ENCODE measurements at regions not wholly inside any gene's neighbourhood (a gene's known extent, or its start where the extent isn't known, plus 50 kb on each side); places are given as distances from the start of the nearest gene placed in this dataset.

DNA sequence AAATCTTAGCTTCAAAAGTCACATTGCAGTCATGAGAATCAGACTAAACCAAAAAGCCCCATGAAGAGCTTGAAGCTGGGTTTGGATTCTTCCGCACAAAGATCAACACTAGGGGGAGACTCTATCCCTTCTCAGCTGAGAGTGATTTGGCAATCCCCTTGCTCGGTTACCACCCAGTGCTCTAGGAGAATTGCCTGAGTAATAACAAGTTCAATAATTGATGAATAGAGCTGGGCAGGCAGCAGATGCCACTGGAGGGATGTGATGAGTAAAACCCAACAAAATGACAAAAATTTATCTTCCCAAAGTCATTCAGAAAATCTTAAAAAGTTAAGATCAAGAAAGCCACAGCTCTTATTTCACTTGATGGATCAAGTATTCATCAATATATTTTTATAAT is 185.6 kb upstream of the ARID2 start (continued):
- TF ChIP-seq, protein P1, sequence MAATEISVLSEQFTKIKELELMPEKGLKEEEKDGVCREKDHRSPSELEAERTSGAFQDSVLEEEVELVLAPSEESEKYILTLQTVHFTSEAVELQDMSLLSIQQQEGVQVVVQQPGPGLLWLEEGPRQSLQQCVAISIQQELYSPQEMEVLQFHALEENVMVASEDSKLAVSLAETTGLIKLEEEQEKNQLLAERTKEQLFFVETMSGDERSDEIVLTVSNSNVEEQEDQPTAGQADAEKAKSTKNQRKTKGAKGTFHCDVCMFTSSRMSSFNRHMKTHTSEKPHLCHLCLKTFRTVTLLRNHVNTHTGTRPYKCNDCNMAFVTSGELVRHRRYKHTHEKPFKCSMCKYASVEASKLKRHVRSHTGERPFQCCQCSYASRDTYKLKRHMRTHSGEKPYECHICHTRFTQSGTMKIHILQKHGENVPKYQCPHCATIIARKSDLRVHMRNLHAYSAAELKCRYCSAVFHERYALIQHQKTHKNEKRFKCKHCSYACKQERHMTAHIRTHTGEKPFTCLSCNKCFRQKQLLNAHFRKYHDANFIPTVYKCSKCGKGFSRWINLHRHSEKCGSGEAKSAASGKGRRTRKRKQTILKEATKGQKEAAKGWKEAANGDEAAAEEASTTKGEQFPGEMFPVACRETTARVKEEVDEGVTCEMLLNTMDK (IDR thresholded peaks at IDR 0.05; ENCODE audit: borderline replicate concordance, insufficient read depth, low read depth, low read length, poor library complexity, severe bottlenecking): peak; percentile 26
- TF ChIP-seq REST (IDR thresholded peaks at IDR 0.05; ENCODE audit: borderline replicate concordance): peak; percentile 42; the same call in 1 of the 2 replicates
- no peak for TF ChIP-seq REST (CRISPR knock-in tag; IDR thresholded peaks at IDR 0.05; ENCODE audit: low read depth)
- TF ChIP-seq FOS (IDR thresholded peaks at IDR 0.05; ENCODE audit: extremely low read depth, insufficient read length): no peak
- TF ChIP-seq MCM2 (IDR thresholded peaks at IDR 0.05; ENCODE audit: low read depth): no peak
- no peak for TF ChIP-seq SMAD1 (IDR thresholded peaks at IDR 0.05; ENCODE audit: low read depth, low read length, partially characterized antibody)
- TF ChIP-seq RAD21 (CRISPR knock-in tag; conservative IDR thresholded peaks at IDR 0.05 in 1 of 2, IDR thresholded peaks at IDR 0.05 in 1 of 2): peak; percentile 64 to 81
- TF ChIP-seq ZNF384 (IDR thresholded peaks at IDR 0.05; ENCODE audit: low read depth, low read length): no peak
- no peak for TF ChIP-seq POLR2AphosphoS5 (IDR thresholded peaks at IDR 0.05; ENCODE audit: control insufficient read depth, insufficient read depth, low read depth, low read length)
- no peak for TF ChIP-seq NCOA6 (IDR thresholded peaks at IDR 0.05)
- no peak for TF ChIP-seq MIER1 (IDR thresholded peaks at IDR 0.05; ENCODE audit: low read depth)
- TF ChIP-seq RHOXF2B (CRISPR knock-in tag; conservative IDR thresholded peaks at IDR 0.05): no peak
- no peak for TF ChIP-seq EWSR1 (IDR thresholded peaks at IDR 0.05; ENCODE audit: borderline replicate concordance, low read depth, partially characterized antibody)
- TF ChIP-seq ZBTB7A (IDR thresholded peaks at IDR 0.05; ENCODE audit: borderline replicate concordance, control insufficient read depth, low read depth, low read length): no peak
- TF ChIP-seq ZNF655 (CRISPR knock-in tag; IDR thresholded peaks at IDR 0.05): no peak

Measured in K562 (cell line).